Loucy (cell line): ENCODE measurements at regions not wholly inside any gene's neighbourhood (a gene's known extent, or its start where the extent isn't known, plus 50 kb on each side); places are given as distances from the start of the nearest gene placed in this dataset.

Experiments used
- EZH2phosphoT487 ChIP-seq: fragments of 200-600 bp; IDR thresholded peaks from 2 replicates; pipeline ENCODE4 v1.6.1; 2018; ENCODE audit warnings: antibody characterized with exemption, mild to moderate bottlenecking, moderate library complexity, borderline replicate concordance
- TF ChIP-seq, protein P1 (sequence below): fragments of 200-600 bp; sonication (generic); conservative IDR thresholded peaks from 2 replicates; pipeline ENCODE4 v1.5.1; 2014; ENCODE audit warnings: mild to moderate bottlenecking, antibody characterized with exemption, low read length

GRCh38 chr13:50617134-50617721 is 226.3 kb downstream of the DLEU7 start:
- TF ChIP-seq, protein P1, sequence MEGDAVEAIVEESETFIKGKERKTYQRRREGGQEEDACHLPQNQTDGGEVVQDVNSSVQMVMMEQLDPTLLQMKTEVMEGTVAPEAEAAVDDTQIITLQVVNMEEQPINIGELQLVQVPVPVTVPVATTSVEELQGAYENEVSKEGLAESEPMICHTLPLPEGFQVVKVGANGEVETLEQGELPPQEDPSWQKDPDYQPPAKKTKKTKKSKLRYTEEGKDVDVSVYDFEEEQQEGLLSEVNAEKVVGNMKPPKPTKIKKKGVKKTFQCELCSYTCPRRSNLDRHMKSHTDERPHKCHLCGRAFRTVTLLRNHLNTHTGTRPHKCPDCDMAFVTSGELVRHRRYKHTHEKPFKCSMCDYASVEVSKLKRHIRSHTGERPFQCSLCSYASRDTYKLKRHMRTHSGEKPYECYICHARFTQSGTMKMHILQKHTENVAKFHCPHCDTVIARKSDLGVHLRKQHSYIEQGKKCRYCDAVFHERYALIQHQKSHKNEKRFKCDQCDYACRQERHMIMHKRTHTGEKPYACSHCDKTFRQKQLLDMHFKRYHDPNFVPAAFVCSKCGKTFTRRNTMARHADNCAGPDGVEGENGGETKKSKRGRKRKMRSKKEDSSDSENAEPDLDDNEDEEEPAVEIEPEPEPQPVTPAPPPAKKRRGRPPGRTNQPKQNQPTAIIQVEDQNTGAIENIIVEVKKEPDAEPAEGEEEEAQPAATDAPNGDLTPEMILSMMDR: no peak
- TF ChIP-seq EZH2phosphoT487: no peak
